Forelimb muscle (tissue), 1 donor: ENCODE measurements at regions not wholly inside any gene's neighbourhood (a gene's known extent, or its start where the extent isn't known, plus 50 kb on each side); places are given as distances from the start of the nearest gene placed in this dataset.
"Not testable (repeated sequence)": the region's sequence is repeated elsewhere in the genome, so short reads cannot be mapped to it uniquely, and the experiment has no call there.

Experiments
- DNase-seq: peaks from one replicate; pipeline ENCODE4 v3.0.0-alpha.2; 2013; ENCODE audit warnings: low read depth

DNA sequence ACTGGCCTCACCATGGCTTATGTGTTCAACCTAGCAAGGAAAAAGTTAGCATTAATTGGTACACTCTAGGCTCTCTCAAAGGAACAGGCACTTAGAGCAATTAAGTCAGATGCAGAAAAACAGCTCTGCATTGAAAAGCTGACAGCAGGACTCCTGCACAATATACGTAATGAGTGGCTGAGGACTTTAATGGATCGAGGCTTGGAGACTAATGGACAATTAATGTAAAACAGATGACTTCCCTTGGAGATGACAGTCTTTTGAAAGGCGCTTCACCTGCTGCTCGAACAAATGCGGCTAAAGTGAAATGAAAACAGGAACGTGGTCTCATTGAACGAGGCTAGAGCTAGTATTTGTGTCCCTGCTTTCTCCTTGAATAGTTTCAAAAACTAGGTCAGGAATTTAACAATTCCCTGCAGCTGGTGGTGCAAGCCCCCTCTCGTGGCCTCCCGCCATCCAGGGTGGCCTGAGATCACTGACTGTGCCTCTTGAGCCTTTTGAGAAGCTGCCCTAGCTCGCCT, 137.1 kb downstream of the ELOVL4 start:
- DNase-seq = peak; percentile 13

DNA sequence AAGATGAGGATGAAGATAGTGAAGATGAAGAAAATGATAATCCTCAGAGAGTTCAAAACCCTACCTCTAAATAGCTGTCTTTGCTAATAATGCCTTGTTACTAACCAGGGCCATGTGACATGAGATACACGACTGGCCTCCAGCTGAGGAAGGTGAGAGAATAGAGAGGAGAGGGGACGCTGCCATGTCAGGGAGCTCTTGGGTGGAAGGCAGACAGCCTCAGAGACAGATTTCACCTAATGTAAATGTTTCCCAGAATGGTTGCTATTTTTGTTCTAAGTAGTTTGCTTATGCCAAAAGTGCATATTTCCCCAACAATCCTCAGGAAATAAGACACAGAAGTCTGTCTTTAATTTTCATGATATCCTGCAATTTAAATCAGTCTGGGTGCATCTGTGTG, 138.4 kb downstream of the ELOVL4 start:
- peak; percentile 24 for DNase-seq

DNA sequence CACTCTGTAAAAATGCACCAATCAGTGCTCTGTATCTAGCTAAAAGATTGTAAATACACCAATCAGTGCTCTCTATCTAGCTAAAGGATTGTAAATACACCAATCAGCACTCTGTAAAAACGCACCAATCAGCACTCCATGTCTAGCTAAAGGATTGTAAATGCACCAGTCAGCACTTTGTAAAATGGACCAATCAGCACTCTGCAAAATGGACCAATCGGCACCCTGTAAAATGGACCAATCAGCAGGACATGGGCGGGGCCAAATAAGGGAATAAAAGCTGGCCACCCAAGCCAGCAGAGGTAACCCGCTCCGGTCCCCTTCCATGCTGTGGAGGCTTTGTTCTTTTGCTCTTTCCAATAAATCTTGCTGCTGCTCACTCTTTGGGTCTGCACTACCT, 140.7 kb downstream of the ELOVL4 start:
- not testable (repeated sequence) for DNase-seq

DNA sequence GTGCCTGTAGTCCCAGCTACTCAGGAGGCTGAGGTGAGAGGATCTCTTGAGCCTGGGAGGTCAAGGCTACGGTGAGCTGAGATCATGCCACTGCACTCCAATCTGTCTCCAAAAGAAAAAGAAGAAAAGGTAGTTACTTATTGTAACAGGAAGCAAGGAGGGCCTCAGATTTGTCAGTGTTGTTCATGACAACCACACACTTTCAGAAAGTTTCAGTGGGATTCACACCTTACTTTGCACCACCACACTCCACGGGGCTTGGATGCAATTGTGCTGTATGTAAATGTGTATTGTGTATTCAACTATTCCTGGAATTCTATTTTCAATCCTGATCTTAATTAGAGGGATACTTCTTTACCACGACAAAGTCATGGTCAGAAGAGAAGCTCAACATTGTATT, 142.6 kb downstream of the ELOVL4 start:
- no peak for DNase-seq

DNA sequence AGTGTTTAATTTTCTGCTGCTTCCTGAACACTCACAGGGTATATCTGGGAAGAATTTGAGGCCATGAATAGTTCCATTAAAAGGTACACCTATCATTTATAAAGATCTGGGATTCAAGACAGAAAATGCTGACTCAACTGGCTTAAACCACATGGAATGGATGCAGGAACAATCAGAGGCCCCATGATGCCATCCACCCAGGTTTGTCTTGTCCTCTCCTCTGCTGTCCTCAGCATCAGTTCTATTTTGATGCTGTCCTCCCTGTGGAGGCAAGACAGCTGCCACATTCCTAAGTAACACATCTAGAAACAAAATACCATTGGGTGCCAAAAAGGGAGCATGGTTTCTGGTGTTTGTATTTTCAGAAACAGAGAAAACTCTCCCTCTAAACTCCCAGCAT, 143.4 kb downstream of the ELOVL4 start:
- DNase-seq = no peak

DNA sequence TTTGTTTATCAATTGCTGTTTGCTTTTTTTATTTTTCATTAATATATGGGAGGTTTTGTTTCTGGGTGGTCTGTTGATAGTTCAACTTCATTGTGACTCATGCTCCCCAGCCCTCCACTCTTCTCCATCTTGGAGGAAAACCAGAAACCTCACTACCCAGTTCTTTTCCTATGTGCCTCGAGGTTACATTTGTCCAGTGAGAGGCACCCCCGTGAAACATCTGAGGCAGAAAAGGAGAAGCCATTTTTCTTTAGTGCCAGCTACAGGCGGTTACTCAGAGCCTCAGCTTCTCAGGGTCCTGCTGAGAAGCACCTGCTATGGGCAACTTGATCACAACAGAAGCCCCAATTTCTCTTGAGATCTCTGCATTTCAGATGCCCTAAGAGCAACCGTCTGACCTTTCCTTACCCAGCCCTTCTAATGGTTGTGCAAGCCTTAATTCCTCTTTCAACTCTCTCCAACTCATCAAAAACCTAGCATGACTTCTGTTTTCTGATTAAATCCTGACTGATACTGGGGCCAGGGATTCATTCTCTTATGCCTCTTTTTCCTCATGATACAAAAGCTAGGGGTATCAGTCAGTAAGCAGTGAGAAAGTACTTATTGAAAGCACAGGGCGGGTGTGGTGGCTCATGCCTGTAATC, 144.6 kb downstream of the ELOVL4 start:
- DNase-seq = no peak

DNA sequence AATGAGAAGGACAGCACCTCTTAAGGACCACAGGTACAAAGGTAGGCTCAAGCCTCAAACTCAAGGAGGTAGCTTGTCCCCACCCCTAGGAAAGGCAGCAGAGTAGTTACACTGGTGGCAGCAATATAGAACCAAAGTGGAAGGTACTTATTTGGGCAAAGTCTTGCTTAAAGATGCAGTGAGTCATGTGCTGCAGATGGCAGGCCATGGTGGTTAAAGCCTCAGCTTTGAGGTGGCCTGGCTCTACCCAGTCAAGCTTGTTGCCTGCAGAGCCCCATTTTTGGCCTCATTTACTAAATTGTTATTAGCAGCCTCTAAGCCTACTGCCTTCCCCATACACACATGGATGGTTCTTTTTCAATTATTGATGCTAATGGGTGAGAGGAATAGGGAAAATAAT, 146.0 kb downstream of the ELOVL4 start:
- DNase-seq = no peak

DNA sequence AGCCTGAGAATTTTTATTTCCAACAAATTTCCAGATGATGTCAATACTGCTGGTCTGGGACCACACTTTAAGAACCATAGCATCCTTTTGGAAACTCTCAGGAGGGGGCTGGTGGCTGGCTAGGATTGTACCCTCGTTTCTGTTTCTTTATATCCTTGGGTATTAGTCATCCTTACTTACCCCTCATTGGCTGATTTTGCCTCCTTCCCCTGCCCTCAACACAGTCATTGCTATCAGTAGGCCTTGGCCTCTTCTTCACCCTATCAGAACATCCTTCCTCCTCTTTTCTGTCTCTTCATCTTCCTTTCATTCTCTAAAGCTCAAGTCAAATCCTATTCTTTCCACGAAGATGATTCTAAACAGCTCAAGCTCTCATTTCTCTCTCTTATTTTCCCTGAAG, 148.5 kb downstream of the ELOVL4 start:
- no peak for DNase-seq

DNA sequence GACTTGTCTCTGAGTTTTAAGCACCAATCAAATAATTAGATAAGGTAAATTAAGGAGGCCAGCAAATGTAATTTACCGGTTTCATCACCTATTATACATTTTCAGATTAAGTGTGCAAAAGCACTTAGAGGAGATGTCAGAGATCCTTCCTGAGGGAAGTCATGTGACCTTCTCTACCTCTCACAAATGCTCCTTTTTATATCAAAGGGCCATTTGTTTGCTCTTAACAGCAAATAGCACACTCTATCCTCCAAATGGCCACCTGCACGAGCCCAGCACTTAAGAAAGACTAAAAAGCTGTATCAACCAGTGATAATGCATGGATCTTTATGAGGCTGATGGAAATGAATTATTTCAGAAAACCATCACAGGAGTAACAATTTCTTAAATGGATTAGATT, 149.4 kb downstream of the ELOVL4 start:
- no peak for DNase-seq

DNA sequence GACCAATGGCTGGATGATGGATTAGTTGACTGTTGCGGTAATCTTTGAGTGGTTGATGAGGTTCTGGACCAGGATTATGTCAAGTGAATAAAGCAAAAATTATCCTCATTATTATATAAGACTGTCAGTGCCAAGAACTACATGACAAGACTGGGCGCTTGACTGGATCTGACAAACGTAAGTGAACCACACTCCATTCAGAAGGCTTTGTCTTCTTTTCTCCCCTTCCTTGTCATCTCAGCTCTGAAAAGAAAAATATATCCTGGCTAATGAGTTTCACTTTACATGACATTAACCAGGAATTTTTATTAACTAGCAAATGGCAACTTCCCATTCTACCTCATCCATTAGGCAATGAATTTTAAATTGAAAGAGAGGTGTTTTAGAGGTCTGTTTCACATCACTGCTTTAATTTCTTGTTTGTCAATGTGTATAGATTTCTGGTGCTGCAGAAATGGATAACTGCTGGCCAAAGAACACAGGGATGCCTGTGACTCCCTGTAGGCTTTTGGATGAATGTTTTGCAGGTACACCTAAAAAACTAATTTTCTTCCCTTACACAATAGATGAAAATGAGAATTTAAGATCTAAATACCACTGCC, 150.1 kb downstream of the ELOVL4 start:
- DNase-seq = no peak

DNA sequence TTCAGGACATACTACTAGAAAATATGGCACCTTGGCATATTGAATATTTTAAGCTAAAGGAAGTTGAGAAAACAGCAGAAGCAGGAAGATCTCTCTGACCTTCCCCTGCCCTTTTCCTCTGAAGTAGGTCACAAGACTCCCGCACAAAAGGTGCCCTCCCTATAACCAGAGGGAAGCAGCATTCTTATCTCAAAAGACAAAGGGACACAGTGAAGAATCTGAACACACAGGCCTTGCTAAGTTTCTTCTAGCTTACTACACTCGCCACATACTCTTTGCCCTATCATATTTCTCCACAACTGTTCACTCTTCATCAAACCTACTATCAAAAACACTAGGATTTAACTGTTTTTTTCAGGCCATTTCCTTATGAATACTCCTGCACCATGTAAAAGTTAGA, 151.2 kb downstream of the ELOVL4 start:
- no peak for DNase-seq

DNA sequence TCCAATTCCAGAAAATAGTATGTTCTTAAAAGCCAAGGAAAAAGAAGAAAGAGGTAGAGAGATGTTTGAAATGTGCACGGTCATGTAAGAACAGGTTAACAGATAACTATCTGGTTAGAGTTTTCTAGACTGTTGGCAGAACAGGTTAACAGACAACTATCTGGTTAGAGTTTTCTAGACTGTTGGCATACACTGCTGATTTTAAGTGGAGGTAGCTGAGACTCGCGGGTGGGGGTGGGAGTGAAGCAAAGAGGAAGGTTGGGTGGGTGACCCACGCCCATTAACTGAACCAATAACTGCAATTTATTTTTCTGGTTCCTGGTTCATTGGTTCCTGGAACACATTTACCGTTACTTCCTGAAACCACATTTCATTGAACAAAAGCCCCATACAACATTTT, 157.5 kb downstream of the ELOVL4 start:
- no peak for DNase-seq

DNA sequence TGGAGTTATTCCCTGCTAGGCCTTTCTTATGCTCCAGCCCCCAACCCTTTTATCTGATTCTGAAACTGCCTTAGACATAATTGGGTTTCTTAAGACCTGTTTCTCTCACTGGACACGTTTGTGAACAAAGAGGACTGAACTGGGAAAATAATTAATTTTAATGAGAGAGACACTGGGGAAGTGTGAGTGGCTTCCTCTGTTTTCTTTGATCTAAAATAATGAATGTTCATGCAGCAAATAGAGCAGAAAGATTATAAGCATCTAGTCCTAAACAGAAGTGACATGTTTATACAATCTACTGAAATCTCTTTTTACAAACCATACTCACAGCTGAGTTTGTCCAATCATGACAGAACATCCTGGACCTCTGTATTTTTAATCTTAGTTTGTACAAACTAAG, 157.6 kb downstream of the SH3BGRL2 start:
- no peak for DNase-seq

DNA sequence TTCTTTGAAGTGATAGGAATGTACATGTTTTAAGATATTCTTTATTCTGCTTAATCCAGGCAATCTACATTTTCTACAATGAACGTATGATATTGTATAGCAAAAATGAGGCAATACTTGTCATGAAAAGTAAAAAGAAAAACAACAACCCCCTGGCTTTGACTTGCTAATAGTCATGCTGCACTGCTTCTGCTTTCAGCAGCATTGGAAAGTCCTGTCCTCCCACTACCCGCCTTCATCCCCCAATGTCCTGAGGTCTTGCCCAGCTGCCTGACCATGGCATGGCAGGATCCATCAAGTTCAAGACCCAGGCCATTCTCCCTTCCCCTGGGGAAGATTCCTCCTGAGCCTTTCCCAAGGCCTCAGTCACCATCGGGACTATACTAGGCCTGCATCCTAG, 156.5 kb downstream of the SH3BGRL2 start:
- no peak for DNase-seq

DNA sequence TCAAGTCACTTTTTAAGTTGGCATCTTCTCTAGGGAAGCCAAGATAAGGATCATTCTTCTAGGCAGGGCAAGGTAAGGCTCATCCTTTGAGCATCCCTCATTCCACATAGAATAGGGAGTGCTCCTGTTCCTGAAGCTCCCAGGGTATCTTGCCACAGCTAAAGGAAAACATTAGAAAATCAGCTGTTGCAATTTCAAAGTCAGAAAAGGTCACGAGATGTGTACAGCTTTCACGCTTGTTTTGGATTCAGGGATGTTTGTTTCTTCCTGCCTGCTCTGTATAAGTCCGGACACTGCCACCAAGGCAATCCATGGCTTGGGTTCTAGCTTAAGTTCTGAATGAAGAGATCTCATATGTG, 153.2 kb downstream of the SH3BGRL2 start:
- no peak for DNase-seq

DNA sequence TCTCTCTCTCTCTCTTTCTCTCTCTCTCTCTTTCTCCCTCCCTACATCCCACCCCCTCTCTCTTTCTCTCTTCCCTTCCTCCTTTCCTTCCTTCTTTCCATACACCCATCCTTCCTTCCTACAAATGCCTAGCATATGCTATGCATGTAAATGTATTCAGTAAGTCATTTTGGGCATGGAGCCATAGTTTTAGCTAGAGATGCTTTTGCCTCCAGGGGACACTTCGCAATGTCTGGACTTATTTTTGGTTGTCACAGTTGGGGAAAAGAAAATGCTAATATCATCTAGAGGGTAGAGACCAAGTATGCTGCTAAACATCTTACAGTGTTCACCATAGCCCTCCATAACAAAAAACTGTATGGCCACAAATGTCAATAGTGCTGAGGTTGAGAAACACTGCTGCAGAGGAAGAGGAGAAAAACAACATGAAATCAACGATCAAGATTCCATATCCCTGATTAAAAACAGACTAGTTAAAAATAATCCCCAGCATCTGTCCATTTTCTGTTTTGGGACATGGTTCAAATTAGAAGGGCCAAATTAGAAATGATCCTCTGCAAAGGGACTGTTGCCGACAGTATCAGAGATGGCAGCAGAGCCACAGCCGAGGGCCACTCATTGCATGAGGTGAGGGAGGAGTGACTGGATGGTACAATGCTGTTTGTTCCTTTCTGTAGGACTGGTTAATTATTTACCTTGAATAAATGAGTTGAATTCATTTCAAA, 152.7 kb downstream of the SH3BGRL2 start:
- no peak for DNase-seq

DNA sequence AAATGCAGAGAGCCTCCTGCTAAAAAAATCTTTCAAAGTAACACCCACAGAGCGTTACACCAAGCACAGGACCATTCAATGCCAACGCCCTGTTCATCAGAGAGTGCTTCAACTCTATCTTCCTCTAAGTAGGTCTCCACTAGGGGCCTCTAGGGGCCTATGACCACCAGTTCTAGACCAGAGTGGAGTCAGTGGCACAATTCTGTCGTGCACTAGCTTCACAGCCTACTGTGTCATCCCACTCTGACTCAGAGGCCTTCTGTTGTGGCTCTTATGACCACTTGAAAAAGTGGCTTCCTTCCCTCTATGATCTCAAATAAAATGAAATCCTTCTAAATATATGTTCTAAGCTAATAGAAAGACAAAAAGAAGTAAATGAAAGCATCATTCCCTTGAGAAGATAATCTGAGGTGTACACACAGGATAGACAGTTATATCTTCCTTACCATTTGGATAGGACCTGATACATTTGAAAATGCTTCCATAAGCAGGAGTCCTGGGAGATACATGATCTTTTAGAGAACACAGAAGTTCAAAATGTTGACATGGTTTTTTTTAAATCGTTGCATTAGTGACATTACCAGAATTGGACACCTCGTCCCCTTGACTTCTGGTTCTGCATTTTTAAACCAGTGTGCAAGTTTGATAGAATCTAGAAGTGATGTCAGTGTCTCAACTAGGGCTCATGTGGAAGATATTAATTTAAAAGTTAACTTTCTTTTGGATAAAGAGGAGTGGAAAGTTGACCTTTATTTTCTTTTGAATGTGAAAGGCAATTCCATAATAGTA, 151.9 kb downstream of the SH3BGRL2 start:
- no peak for DNase-seq

DNA sequence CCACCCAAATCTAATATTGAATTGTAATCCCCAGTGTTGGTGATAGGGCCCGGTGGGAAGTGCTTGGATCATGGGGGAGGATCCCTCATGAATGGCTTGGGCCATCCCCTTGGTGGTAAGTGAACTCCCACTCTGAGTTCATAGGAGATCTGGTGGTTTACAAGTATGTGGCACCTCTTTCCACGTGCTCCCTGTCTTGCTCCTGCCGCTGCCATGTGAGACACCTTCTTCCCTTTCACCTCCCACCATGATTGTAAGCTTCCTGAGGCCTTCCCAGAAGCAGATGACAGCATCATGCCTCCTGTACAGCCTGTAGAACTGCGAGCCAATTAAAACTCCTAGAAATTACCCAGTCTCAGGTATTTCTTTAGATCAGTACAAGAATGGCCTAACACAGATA, 150.8 kb downstream of the SH3BGRL2 start:
- no peak for DNase-seq

DNA sequence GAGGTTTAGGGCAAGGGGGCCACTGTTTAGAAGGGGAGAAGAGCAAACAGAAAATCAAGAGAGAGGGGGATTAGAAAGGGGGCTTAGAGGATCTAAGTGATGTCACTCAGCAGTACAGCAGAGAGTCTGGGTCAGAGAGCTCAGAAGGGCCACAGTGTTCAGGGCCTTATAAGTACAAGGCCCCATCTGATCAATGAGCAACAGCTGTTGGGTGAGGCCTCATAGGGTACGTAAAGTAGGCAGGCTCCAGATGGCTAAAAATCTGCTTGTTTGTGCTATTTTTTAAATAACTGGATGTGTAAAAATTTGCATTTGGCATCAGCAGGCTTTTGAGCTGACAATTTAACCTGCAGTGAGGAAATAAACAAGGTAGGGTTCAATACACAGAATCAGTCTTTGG, 149.8 kb downstream of the SH3BGRL2 start:
- DNase-seq = no peak

DNA sequence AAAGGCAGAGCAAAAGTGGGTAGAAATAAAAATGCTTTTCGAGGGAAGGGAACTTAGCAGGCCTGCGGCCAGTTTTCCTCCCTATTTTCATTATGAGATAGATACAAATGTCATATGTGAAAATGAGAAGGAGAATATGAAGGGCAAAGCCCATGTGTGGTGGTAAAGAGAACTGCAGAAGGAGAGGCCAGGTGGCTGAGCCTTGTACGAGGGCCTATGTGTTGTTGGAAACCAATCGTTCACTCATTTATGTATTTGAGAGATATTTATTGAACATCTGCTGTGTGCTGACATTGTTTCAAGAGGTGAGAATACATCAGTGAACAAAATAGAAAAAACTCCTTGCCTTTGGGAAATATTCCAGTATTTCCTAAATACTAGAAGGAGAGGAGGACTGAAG, 147.7 kb downstream of the SH3BGRL2 start:
- no peak for DNase-seq

DNA sequence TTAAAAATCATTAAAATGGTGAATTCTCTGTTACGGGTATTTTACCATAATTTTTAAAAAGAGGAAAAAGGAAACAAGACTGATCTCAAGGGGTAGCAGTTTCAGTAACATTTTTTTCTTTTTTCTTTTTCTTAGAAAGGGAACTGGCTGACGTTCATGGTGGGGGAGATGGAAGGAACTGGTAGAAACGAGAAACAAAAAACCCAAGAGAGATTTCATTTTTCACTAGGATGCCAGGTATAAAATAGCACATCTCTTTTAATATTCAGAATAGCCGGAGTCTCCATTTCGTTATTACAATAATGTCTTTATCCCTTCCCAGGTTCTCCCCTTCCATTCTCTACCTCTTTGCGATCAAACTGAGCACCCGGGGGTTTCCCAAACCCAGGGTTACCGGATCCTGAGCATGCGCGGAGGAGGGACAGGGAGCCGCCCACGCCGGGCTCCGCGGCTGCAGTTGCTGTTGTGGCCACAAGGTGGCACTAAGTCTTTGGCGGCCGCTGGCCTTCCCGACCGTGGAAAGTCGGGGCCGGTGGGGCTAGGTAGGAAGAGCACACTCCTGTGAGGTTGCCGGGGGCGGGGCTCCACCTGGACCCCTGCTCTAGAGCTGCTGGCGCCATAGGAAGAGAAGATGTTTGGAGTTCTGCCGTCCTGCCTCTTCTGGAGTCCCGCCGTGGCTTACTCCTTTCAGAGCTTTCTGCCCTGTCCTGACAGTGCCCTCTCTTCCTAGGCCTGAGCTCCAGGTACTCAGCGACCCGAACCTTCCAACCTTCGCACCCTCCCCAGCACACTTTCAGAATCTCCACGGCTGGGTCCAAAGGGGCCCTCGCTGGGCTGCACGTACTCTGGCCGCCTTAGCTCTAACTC, 146.8 kb downstream of the SH3BGRL2 start:
- DNase-seq = peak; percentile 9
